Glutamatergic neuron (in vitro differentiated cells): ENCODE measurements at regions not wholly inside any gene's neighbourhood (a gene's known extent, or its start where the extent isn't known, plus 50 kb on each side); places are given as distances from the start of the nearest gene placed in this dataset.

Source experiments
- DNase-seq: peaks from one replicate; pipeline ENCODE4 v3.0.0; 2022
- H3K27ac Mint-ChIP-seq: one replicate; pipeline ENCODE4 v1.8.0; 2020; ENCODE audit warnings: mild to moderate bottlenecking, mixed read lengths, inconsistent platforms; ENCODE audit not compliant: unreplicated experiment
- H3K27me3 Mint-ChIP-seq: one replicate; pipeline ENCODE4 v1.8.0; 2020; ENCODE audit warnings: mild to moderate bottlenecking, moderate library complexity, mixed read lengths, inconsistent platforms; ENCODE audit not compliant: unreplicated experiment
- H3K36me3 Mint-ChIP-seq: one replicate; pipeline ENCODE4 v1.8.0; 2020; ENCODE audit warnings: mild to moderate bottlenecking, mixed read lengths, inconsistent platforms; ENCODE audit not compliant: unreplicated experiment
- H3K4me1 Mint-ChIP-seq: one replicate; pipeline ENCODE4 v1.8.0; 2020; ENCODE audit warnings: mild to moderate bottlenecking, low read depth, mixed read lengths, inconsistent platforms; ENCODE audit not compliant: unreplicated experiment
- H3K4me3 Mint-ChIP-seq: one replicate; pipeline ENCODE4 v1.8.0; 2020; ENCODE audit warnings: mild to moderate bottlenecking, mixed read lengths, inconsistent platforms; ENCODE audit not compliant: unreplicated experiment
- H3K9me3 Mint-ChIP-seq: one replicate; pipeline ENCODE4 v1.8.0; 2020; ENCODE audit warnings: mild to moderate bottlenecking, moderate library complexity, mixed read lengths, inconsistent platforms; ENCODE audit not compliant: unreplicated experiment
- CTCF ChIP-seq: fragments of 200-600 bp; sonication (generic); IDR thresholded peaks from one replicate; pipeline ENCODE4 v1.5.0; 2021; ENCODE audit not compliant: partially characterized antibody, unreplicated experiment

GRCh38 chr3:180469149-180469548, 132.8 kb upstream of the TTC14 start:
- Mint-ChIP-seq H3K36me3 (no peaks in the 10 kb centered on the region), H3K9me3 (no peaks in the 10 kb centered on the region), H3K27ac (no peak overlapping the region), H3K4me1 (no peaks in the 10 kb centered on the region), H3K27me3 (no peaks in the 10 kb centered on the region), H3K4me3 (no peak overlapping the region)
- no peak for TF ChIP-seq CTCF
- DNase-seq: no peak

DNA sequence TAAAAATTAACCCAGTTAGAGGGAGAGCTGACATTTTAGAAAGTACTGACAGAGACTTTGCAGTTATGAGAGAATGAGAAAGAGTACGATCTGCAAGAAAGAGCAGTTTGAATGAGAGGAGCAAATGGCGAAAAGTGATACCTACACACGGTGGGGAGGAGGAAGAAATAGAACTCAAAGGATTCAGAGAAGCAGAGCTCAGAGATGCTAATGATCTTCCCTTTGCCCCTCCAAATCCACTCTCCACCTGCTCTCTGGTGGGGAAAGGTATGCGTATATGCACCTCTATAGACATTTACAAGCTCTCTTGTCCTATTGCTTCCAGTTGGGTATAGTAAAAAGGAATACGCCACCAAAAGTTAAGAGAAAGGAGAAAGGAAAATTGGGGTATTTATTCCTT, 123.3 kb upstream of the TTC14 start:
- Mint-ChIP-seq H3K9me3 (peaks cover 2% of the 10 kb centered on the region), H3K4me1 (peaks cover 22% of the 10 kb centered on the region), H3K27me3 (no peaks in the 10 kb centered on the region), H3K4me3 (no peak overlapping the region), H3K36me3 (no peaks in the 10 kb centered on the region), H3K27ac (no peak overlapping the region)
- no peak for TF ChIP-seq CTCF
- no peak for DNase-seq

GRCh38 chr3:180492047-180492446, 109.9 kb upstream of the TTC14 start:
- Mint-ChIP-seq H3K36me3 (no peaks in the 10 kb centered on the region), H3K27me3 (no peaks in the 10 kb centered on the region), H3K27ac (no peak overlapping the region), H3K4me1 (no peaks in the 10 kb centered on the region), H3K4me3 (no peak overlapping the region), H3K9me3 (peaks cover 3% of the 10 kb centered on the region)
- no peak for TF ChIP-seq CTCF
- DNase-seq: no peak

DNA sequence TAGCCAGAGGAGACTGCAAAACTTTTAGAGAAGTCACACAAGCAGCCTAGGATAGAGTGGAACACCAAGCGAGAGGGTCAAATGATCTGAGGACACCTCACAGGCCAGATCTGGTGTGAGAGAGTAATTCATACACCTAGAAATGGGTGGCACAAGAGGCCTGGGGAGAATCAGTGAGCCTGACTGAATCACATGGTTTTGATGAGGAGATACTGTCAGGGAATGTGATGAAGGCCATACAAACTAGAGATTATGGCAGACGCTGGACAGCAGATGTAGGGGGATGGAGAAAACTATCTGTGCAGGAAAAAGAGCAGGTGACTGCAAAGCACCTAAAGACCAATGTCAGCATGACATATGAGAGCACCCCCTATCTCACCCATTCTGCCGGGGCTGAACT, 105.0 kb upstream of the TTC14 start:
- peaks cover 12% of the 10 kb centered on the region for H3K36me3 Mint-ChIP-seq
- no peak for TF ChIP-seq CTCF
- DNase-seq: no peak
- H3K27ac Mint-ChIP-seq: no peak overlapping the region
- peaks cover 7% of the 10 kb centered on the region for H3K9me3 Mint-ChIP-seq
- no peak overlapping the region for H3K4me3 Mint-ChIP-seq
- no peaks in the 10 kb centered on the region for H3K4me1 Mint-ChIP-seq
- H3K27me3 Mint-ChIP-seq: no peaks in the 10 kb centered on the region

DNA sequence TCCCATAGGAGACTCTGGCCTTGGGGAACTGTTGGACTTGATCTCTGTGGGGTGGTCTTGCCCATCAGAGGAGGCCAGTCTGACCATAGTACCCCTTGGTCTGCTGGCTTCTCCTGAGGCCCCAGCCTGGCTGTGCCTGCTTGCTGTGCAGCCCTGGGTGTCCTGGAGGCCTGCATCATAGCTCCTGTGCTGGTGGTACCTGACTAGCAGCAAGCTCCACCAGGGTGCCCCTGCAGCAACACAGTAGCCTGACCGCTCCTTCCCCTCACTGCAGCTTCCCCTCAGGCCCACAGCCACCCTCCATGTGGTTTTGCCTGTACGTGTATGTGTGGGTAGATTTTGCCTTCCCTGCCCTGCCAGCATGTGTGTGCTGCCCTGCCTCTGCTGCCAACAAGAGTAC, 85.6 kb upstream of the TTC14 start:
- peaks cover 9% of the 10 kb centered on the region for H3K36me3 Mint-ChIP-seq
- no peaks in the 10 kb centered on the region for H3K27me3 Mint-ChIP-seq
- peaks cover 8% of the 10 kb centered on the region for H3K4me1 Mint-ChIP-seq
- H3K9me3 Mint-ChIP-seq: peaks cover 2% of the 10 kb centered on the region
- H3K27ac Mint-ChIP-seq: no peak overlapping the region
- no peak for DNase-seq
- H3K4me3 Mint-ChIP-seq: no peak overlapping the region
- TF ChIP-seq CTCF: no peak
